ENCODE measurements at regions not wholly inside any gene's neighbourhood (a gene's known extent, or its start where the extent isn't known, plus 50 kb on each side); places are given as distances from the start of the nearest gene placed in this dataset.

- TF ChIP-seq EZH2 (IDR thresholded peaks at IDR 0.05; ENCODE audit: insufficient read depth, poor library complexity, severe bottlenecking) (no peak), EZH2phosphoT487 (IDR thresholded peaks at IDR 0.05; ENCODE audit: insufficient read depth, low read depth) (no peak)
Measured at GRCh38 chr3:132090921-132091320, 56.1 kb upstream of the CPNE4 start.

All from GM23248 (cell line).